Nucleus accumbens (tissue), 56 donors: ENCODE measurements at regions not wholly inside any gene's neighbourhood (a gene's known extent, or its start where the extent isn't known, plus 50 kb on each side); places are given as distances from the start of the nearest gene placed in this dataset.

Source experiments
- DNase-seq, 56 donors: peaks; one replicate each; lab custom pipeline; 2025; lab: John Stamatoyannopoulos, UW

GRCh38 chr6:12379181-12379580 is 89.0 kb downstream of the EDN1 start:
- no peak for DNase-seq

- no peak for DNase-seq
Observed at GRCh38 chr6:12381587-12381986, 91.4 kb downstream of the EDN1 start.

- no peak for DNase-seq
Observed at GRCh38 chr6:12383448-12383847, 93.3 kb downstream of the EDN1 start.

- DNase-seq = no peak
Observed at GRCh38 chr6:12384357-12384912, 94.3 kb downstream of the EDN1 start.

- no peak for DNase-seq
Observed at GRCh38 chr6:12385316-12385715, 95.2 kb downstream of the EDN1 start.

- no peak for DNase-seq
Observed at GRCh38 chr6:12386816-12387215, 96.7 kb downstream of the EDN1 start.

- DNase-seq = no peak
Observed at GRCh38 chr6:12391472-12391871, 101.3 kb downstream of the EDN1 start.

- no peak for DNase-seq
Observed at GRCh38 chr6:12392490-12392889, 102.3 kb downstream of the EDN1 start.

- DNase-seq = no peak
Observed at GRCh38 chr6:12393100-12393499, 102.9 kb downstream of the EDN1 start.

- DNase-seq = no peak
Observed at GRCh38 chr6:12394170-12394569, 104.0 kb downstream of the EDN1 start.

GRCh38 chr6:12395898-12396297 is 105.7 kb downstream of the EDN1 start:
- DNase-seq = peak in 1 of 56 donors; percentile 1

- peak in 1 of 56 donors; percentile 5 for DNase-seq
Observed at GRCh38 chr6:12401200-12401599, 111.0 kb downstream of the EDN1 start.

- DNase-seq = no peak
Observed at GRCh38 chr6:12403201-12403826, 113.2 kb downstream of the EDN1 start.

- DNase-seq = no peak
Observed at GRCh38 chr6:12403947-12404647, 113.9 kb downstream of the EDN1 start.

GRCh38 chr6:12404651-12405050 is 114.5 kb downstream of the EDN1 start:
- no peak for DNase-seq

- DNase-seq = peak in 1 of 56 donors; percentile 3
Observed at GRCh38 chr6:12408752-12409151, 118.6 kb downstream of the EDN1 start.

- no peak for DNase-seq
Observed at GRCh38 chr6:12410946-12411345, 120.8 kb downstream of the EDN1 start.

- no peak for DNase-seq
Observed at GRCh38 chr6:12414096-12414675, 124.0 kb downstream of the EDN1 start.

- no peak for DNase-seq
Observed at GRCh38 chr6:12415980-12416598, 125.9 kb downstream of the EDN1 start.

- no peak for DNase-seq
Observed at GRCh38 chr6:12417191-12417590, 127.0 kb downstream of the EDN1 start.

- DNase-seq = no peak
Observed at GRCh38 chr6:12418946-12419345, 128.8 kb downstream of the EDN1 start.
